ENCODE measurements at regions not wholly inside any gene's neighbourhood (a gene's known extent, or its start where the extent isn't known, plus 50 kb on each side); places are given as distances from the start of the nearest gene placed in this dataset.
A peak's percentile ranks its signal among the peaks of the same experiment; 100 is the strongest.

DNA sequence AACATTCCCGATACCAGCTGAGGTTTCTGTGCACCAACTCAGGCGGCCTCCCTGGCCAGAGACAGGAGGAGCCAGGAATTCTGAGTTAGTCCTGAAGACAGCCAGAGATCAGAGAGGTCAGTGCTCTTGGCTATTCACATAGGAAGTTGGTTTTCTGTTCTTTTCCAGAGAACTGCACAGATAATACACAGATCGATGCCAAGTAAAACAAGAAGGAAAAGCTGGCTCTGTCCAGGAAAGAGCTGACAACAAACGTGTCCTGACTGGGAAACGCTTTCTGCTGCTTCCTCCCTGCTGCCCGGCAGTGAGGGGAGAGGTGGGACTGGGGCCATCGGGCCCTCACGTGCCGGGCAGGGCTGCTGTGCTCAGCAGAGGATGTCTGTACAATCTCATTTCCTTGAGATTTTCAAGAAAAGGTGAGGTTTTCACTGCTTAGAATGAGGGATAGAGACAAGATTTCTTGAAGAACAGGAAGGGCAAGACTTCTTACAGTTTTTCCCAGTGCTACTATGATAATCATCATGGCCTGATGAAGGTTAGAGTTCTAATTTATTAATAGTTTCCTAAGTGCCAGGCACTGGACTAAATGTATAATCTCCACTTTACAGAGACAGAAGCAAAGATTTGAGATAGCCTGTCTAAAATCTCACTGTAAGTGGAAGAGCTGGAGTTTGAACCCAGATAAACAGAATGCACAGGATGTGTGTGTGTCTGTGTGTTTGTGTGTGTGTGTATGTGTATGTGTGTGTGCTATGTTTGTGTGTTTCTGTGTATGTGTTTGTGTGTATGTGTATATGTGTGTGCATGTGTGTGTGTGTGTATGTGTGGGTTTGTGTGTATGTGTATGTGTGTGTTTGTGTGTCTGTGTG lies 211.0 kb upstream of the RAB4A start:
- TF ChIP-seq, protein P1, sequence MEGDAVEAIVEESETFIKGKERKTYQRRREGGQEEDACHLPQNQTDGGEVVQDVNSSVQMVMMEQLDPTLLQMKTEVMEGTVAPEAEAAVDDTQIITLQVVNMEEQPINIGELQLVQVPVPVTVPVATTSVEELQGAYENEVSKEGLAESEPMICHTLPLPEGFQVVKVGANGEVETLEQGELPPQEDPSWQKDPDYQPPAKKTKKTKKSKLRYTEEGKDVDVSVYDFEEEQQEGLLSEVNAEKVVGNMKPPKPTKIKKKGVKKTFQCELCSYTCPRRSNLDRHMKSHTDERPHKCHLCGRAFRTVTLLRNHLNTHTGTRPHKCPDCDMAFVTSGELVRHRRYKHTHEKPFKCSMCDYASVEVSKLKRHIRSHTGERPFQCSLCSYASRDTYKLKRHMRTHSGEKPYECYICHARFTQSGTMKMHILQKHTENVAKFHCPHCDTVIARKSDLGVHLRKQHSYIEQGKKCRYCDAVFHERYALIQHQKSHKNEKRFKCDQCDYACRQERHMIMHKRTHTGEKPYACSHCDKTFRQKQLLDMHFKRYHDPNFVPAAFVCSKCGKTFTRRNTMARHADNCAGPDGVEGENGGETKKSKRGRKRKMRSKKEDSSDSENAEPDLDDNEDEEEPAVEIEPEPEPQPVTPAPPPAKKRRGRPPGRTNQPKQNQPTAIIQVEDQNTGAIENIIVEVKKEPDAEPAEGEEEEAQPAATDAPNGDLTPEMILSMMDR (IDR thresholded peaks at IDR 0.05): no peak
- peak; percentile 43 to 93 (median 83) for TF ChIP-seq POLR2AphosphoS5 (IDR thresholded peaks at IDR 0.05)

All from breast epithelium (tissue), 3 donors.